NCI-H2029 treated with DMSO at 0.1 percent for 48 hours (cell line): ENCODE measurements at regions not wholly inside any gene's neighbourhood (a gene's known extent, or its start where the extent isn't known, plus 50 kb on each side); places are given as distances from the start of the nearest gene placed in this dataset.

ENCODE experiments used
- DNase-seq: peaks from one replicate; lab custom pipeline; 2025; lab: John Stamatoyannopoulos, UW

DNA sequence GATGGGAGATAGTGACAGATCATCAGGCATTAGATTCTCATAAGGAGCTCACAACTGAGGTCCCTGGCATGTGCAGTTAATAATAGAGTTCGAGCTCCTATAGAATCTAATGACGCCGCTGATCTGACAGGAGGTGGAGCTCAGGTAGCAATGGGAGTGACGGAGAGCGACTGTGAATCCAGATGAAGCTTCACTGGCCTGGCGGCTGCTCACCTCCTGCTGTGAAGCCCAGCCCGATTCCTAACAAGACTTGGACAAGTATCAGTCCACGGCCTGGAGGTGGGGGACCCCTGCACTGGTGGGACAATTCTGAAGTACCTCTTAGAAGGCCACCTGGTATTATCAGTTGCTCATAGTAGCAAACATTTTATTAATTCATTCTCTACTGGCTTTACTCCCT is 377.9 kb upstream of the ITGA1 start:
- DNase-seq: no peak

DNA sequence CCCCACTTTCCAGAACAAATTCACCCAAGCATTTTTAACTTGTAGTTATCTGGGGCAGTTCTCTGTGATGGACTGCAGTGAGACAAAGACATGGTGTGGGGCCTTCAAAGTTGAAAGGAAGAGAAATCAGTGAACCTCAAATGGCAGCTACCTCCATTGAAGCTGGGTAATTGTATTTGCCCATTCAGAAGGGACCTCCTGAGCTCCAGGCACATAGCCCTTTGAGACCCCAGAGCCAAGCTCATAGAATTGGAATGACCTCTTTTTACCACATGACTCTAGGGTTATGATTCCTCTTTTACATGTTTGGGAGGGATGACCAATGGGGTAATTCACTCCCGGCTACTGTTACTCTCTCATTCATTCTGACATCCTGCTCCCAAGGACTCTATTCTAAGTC is 368.4 kb upstream of the ITGA1 start:
- no peak for DNase-seq

DNA sequence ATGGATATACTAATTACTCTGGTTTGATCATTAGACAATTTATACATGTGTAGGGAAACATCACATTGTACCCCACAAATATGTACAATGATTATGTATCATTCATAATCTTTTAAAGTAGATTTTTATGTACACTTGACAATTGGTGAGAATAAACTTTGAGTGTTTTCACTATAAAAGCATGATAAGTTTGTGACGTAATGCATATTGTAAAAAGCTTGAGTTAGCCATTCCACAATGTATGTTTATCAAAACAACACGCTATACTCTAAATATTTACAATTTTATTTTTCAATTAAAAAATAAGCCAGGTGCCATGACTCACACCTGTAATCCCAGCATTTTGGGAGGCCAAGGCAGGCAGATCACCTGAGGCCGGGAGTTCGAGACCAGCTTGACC is 360.1 kb upstream of the ITGA1 start:
- DNase-seq: no peak

DNA sequence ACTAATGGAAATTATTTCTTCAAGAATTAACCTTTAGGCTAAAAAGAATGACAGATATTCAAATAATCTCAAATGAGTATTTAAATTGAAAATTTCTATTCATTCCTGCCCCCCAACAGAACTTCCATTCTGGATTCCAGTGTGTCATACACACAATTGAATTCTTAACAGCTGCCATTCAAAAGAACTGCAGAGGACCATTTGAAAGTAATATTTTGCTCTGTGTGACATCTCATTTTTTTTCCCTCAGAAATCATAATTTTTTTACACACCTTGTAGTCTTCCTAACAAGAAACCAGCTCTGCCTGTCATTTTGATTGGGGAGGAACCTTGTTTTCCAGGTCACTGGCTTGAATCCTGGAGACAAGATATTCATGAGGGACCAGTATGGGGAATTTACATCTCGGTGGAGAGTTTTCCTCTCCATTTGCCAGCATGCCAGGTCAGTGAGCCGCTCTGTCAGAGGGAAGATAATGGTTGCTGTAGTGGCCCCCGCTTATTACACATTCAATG is 358.7 kb upstream of the ITGA1 start:
- DNase-seq: no peak

- no peak for DNase-seq
Observed at GRCh38 chr5:52441768-52442167, 345.9 kb upstream of the ITGA1 start.

GRCh38 chr5:52443187-52443586 is 344.5 kb upstream of the ITGA1 start:
- DNase-seq: no peak

DNA sequence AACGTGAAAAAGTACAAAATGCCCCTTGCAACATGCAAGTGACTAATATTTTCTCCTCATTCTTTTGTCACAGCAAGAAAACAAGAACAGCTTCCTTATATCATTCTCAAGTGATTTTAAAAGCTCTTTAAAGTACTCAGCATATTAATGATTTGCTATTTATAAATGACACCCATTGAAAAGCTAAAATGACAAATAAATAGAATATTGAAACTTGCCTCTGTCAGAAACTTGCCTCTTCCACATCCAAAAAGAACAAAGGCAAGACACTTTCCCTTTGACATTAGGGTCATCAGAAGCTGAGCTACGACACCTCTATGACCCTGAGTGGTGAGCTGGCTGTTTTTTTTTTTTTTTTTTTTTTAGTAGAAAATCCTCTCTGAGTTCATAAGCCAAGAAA is 339.6 kb upstream of the ITGA1 start:
- DNase-seq: no peak

DNA sequence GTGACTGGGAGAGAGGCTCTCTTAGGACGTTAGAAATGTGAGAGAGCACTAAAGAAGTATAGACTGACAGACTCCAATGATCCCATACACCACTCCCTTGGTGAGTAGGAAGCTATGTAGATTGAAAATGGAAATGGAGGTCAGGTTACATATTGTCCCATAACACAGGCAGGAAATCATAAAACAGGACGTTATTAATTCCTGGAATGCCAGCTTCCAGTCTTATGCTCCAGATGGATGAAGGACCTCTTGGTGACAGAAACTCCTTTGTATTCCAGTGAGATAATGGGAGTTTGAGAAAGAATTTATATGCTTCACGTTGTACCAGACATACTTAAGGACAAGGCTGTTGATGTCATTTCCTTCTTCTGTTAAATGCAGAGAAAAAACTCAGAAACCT is 338.2 kb upstream of the ITGA1 start:
- DNase-seq: no peak

- no peak for DNase-seq
Observed at GRCh38 chr5:52452098-52452497, 335.6 kb upstream of the ITGA1 start.

- DNase-seq: no peak
Observed at GRCh38 chr5:52453176-52453575, 334.5 kb upstream of the ITGA1 start.

GRCh38 chr5:52455920-52456319 is 331.8 kb upstream of the ITGA1 start:
- no peak for DNase-seq

DNA sequence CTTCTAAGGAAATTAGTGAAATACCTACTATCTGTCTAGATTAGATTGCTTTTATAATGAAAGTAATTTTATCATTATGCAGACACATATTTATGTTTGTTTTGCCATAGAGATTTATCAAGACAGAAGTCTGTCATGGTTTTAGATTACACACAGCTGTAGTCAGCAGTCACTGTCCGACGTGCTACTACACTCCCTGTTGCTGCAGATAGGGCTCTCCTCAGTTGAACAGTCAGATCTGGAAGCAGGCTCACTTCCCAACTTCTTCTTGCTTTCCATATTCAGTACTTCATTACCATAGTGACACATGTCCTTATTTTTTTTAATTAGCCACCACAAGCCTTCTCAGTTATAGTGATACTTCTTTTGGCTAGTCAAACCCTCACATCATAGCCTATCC is 329.9 kb upstream of the ITGA1 start:
- no peak for DNase-seq

DNA sequence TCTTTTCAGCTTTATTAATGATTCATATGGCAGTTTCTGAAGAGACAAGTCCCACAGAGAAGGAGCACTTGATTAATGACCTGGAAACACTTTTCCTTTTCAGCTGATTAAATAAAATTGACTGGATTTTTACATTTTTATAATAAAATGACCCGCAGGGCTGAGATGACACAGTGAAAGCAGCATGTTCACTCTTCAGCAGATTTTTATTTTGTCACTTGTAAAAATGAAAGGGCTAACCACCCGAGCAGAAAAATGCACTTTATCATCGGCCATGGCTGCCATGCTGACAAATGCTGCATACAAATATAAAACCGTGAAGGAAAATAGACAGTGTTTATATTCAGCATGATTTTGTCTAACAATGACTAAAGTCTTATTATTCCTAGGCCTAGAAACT is 321.6 kb upstream of the ITGA1 start:
- DNase-seq: no peak

DNA sequence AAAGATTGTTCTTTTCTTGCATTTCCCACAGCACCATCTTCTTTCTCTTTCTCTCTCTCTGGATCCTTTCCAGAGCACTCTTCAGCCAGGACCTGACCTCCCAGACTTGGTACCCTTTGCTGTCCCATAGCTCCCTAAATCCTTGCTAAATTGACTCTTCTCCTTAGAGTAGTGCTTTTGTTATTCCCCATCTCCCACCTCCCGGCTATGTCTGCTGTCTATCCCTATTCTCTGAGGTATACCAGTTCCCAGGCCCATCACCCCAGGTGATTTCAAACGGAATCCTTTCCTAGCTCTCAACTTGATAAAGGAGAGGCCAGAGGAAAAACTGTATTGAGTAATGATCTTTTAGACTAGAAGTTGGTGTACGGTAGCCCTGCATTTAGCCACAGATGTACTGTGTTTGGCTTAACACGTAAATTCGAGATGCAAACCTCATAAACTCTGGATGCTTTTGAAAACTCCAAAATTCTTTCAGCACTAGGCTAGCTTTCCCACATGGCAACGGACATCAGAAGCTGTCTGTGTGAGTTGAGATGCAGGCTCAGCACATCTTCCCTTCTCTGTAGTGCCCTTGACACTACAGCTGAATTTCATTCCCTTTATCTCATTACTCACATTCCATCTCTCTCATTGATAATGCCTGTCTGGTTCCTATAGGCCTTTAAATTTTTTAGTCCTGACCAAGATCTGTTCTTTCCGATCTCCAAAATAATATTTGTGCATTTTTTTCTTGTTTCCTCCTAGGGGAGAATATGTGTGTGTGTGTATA is 320.8 kb upstream of the ITGA1 start:
- DNase-seq: no peak

GRCh38 chr5:52468976-52469375 is 318.7 kb upstream of the ITGA1 start:
- DNase-seq: no peak

DNA sequence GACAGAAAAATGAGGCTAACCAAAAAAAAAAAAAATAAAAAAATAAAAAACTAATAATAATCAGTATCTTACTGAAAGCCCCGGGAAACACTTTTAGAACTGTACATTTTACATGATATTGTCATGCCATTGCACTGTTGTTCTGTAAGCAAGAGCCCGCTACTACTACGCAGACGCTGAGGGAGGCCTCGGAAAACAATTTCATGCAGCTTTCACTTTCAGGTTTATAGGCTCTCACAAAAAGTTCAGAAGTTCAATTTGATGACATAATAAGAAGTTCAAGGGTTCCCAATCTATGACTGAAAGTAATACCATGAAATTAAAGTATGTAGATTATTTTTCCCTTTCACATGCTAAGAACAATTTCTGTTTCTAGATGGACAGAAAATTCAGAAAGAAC is 318.3 kb upstream of the ITGA1 start:
- DNase-seq: no peak

GRCh38 chr5:52469835-52470234 is 317.9 kb upstream of the ITGA1 start:
- DNase-seq: no peak

- no peak for DNase-seq
Observed at GRCh38 chr5:52476346-52476745, 311.4 kb upstream of the ITGA1 start.

DNA sequence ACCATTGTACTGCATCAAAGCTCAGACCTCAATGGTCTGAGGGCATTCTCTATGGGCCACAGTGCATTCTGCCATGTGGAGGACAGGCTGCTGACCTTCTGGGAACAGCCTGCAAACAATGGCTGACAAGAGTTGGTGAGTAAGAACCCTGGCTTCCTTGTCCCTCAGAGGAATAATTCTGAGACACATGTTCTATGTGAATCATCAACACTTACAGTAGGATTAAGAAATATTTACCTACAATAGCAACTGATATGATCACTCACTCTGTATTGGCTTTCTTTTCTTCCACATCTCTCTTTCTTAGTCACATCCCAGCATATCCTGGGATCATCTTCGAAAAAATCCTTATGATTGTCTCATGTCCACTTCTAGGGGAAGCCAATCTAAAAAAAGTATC is 306.5 kb upstream of the ITGA1 start:
- DNase-seq: no peak

DNA sequence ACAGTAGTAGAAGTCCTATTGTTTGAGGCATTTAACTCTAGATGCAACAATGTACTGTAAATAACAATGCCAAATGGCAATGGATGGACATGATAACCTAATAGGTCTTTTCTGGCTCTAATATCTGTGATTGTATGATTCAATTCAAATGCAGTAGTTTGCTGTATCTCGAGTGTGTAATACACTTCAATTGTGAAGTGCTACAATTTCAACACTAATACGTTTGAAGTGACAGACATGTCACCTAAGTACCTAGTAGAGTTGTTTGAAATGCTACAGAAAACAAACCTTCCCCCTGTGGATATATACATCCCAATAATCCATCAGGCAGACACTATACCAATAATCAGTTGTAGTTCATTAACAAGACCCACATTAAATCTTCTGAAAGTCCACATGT is 305.9 kb upstream of the ITGA1 start:
- DNase-seq: no peak

- DNase-seq: peak; percentile 79
Observed at GRCh38 chr5:52491071-52491787, 296.5 kb upstream of the ITGA1 start.

- DNase-seq: peak; percentile 74
Observed at GRCh38 chr5:52491818-52492217, 295.9 kb upstream of the ITGA1 start.

DNA sequence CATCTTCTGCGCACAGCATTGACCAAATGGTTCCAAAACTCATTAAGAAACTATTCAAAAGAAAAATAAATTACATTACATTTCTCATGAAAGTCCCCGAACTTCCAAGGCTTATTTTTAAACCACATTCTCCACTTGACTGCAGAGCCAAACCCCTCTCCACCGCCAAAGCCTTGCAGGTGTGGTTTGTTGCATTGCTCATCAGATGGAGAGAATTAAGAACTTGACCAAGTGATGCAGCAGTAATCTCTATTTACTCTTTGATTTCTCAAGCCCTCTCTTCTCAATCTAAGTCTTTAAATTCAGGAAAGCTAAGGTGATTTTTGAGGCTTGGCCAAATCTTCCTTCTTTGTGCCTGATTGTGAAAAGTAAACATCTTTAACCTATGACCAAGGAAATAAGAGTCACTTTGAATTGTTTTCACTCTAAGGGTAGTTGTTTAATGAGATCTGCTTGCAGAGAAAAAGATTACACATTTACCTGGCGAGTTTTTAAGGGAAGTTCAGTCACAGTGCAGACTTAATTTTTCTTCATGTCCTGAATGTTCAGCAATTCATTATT is 290.5 kb upstream of the ITGA1 start:
- DNase-seq: no peak
